ENCODE measurements at regions not wholly inside any gene's neighbourhood (a gene's known extent, or its start where the extent isn't known, plus 50 kb on each side); places are given as distances from the start of the nearest gene placed in this dataset.

- Mint-ChIP-seq H3K4me1 (peaks cover 4% of the 10 kb centered on the region), H3K27ac (peak overlapping the region in 1 of 2 donors; percentile 63), H3K27me3 (no peaks in the 10 kb centered on the region), H3K9me3 (no peaks in the 10 kb centered on the region), H3K4me3 (no peak overlapping the region)
- ATAC-seq (no peak), DNase-seq (no peak)
Measured at GRCh38 chr7:25572423-25572822, 344.1 kb upstream of the NPVF start.

GRCh38 chr7:25574828-25575227 lies 346.5 kb upstream of the NPVF start:
- Mint-ChIP-seq H3K9me3 (no peaks in the 10 kb centered on the region), H3K4me3 (no peak overlapping the region), H3K4me1 (peaks cover under 1% of the 10 kb centered on the region), H3K27me3 (no peaks in the 10 kb centered on the region), H3K27ac (no peak overlapping the region)
- DNase-seq, result no peak
- no peak for ATAC-seq

GRCh38 chr7:25575634-25576033 lies 347.3 kb upstream of the NPVF start:
- Mint-ChIP-seq H3K27ac (no peak overlapping the region), H3K4me1 (no peaks in the 10 kb centered on the region), H3K9me3 (no peaks in the 10 kb centered on the region), H3K4me3 (no peak overlapping the region), H3K27me3 (no peaks in the 10 kb centered on the region)
- ATAC-seq (no peak), DNase-seq (no peak)

GRCh38 chr7:25578991-25579777 lies 350.9 kb upstream of the NPVF start:
- Mint-ChIP-seq H3K27me3 (no peaks in the 10 kb centered on the region), H3K27ac (peak overlapping the region in 1 of 2 donors; percentile 31), H3K9me3 (no peaks in the 10 kb centered on the region), H3K4me1 (no peaks in the 10 kb centered on the region), H3K4me3 (no peak overlapping the region)
- ATAC-seq, result no peak
- DNase-seq, result no peak

GRCh38 chr7:25579778-25580075 lies 351.4 kb upstream of the NPVF start:
- DNase-seq (no peak), ATAC-seq (no peak)
- Mint-ChIP-seq H3K9me3 (no peaks in the 10 kb centered on the region), H3K4me3 (no peak overlapping the region), H3K27me3 (no peaks in the 10 kb centered on the region), H3K27ac (no peak overlapping the region), H3K4me1 (no peaks in the 10 kb centered on the region)

- ATAC-seq (no peak), DNase-seq (no peak)
- Mint-ChIP-seq H3K27ac (no peak overlapping the region), H3K4me1 (no peaks in the 10 kb centered on the region), H3K9me3 (no peaks in the 10 kb centered on the region), H3K4me3 (no peak overlapping the region), H3K27me3 (no peaks in the 10 kb centered on the region)
Measured at GRCh38 chr7:25580141-25580540, 351.9 kb upstream of the NPVF start.

GRCh38 chr7:25583621-25584020 lies 355.3 kb upstream of the NPVF start:
- no peaks in the 10 kb centered on the region for H3K9me3 Mint-ChIP-seq
- DNase-seq (no peak), ATAC-seq (no peak)
- H3K27ac Mint-ChIP-seq, result no peak overlapping the region
- H3K4me3 Mint-ChIP-seq, result no peak overlapping the region
- H3K27me3 Mint-ChIP-seq, result no peaks in the 10 kb centered on the region
- no peaks in the 10 kb centered on the region for H3K4me1 Mint-ChIP-seq

GRCh38 chr7:25584112-25584938 lies 356.0 kb upstream of the NPVF start:
- no peak for ATAC-seq
- Mint-ChIP-seq H3K27me3 (no peaks in the 10 kb centered on the region), H3K4me3 (no peak overlapping the region), H3K9me3 (no peaks in the 10 kb centered on the region), H3K27ac (peak overlapping the region in 1 of 2 donors; percentile 59), H3K4me1 (no peaks in the 10 kb centered on the region)
- DNase-seq, result no peak

- H3K9me3 Mint-ChIP-seq, result no peaks in the 10 kb centered on the region
- no peaks in the 10 kb centered on the region for H3K4me1 Mint-ChIP-seq
- ATAC-seq (no peak), DNase-seq (no peak)
- no peak overlapping the region for H3K27ac Mint-ChIP-seq
- H3K27me3 Mint-ChIP-seq, result no peaks in the 10 kb centered on the region
- H3K4me3 Mint-ChIP-seq, result no peak overlapping the region
Measured at GRCh38 chr7:25586513-25586912, 358.2 kb upstream of the NPVF start.

- Mint-ChIP-seq H3K27ac (no peak overlapping the region), H3K4me1 (peaks cover 11% of the 10 kb centered on the region), H3K4me3 (no peak overlapping the region), H3K9me3 (peaks cover 7 to 8% of the 10 kb centered on the region in 2 donors), H3K27me3 (no peaks in the 10 kb centered on the region)
- no peak for ATAC-seq
- no peak for DNase-seq
Measured at GRCh38 chr7:25594122-25594521, 365.8 kb upstream of the NPVF start.

- Mint-ChIP-seq H3K27ac (no peak overlapping the region), H3K27me3 (no peaks in the 10 kb centered on the region), H3K4me3 (no peak overlapping the region), H3K9me3 (peaks cover 7 to 8% of the 10 kb centered on the region in 2 donors), H3K4me1 (peaks cover 11% of the 10 kb centered on the region)
- ATAC-seq (no peak), DNase-seq (no peak)
Measured at GRCh38 chr7:25594728-25595127, 366.4 kb upstream of the NPVF start.

- Mint-ChIP-seq H3K27ac (no peak overlapping the region), H3K27me3 (no peaks in the 10 kb centered on the region), H3K4me1 (peaks cover 11% of the 10 kb centered on the region), H3K9me3 (peaks cover 7 to 8% of the 10 kb centered on the region in 2 donors), H3K4me3 (no peak overlapping the region)
- DNase-seq, result no peak
- no peak for ATAC-seq
Measured at GRCh38 chr7:25595996-25596395, 367.7 kb upstream of the NPVF start.

GRCh38 chr7:25596443-25596842 lies 368.2 kb upstream of the NPVF start:
- Mint-ChIP-seq H3K4me3 (no peak overlapping the region), H3K27ac (no peak overlapping the region), H3K4me1 (peaks cover 11% of the 10 kb centered on the region), H3K9me3 (peaks cover 7 to 8% of the 10 kb centered on the region in 2 donors), H3K27me3 (no peaks in the 10 kb centered on the region)
- ATAC-seq (no peak), DNase-seq (no peak)

- Mint-ChIP-seq H3K27ac (no peak overlapping the region), H3K4me3 (no peak overlapping the region), H3K27me3 (no peaks in the 10 kb centered on the region), H3K9me3 (peaks cover 7 to 8% of the 10 kb centered on the region in 2 donors), H3K4me1 (peaks cover 11% of the 10 kb centered on the region)
- ATAC-seq, result peak; percentile 64
- peak in 1 of 2 donors; percentile 12 for DNase-seq
Measured at GRCh38 chr7:25597946-25598345, 369.7 kb upstream of the NPVF start.

GRCh38 chr7:25598765-25599164 lies 370.5 kb upstream of the NPVF start:
- Mint-ChIP-seq H3K27ac (no peak overlapping the region), H3K4me1 (peaks cover 11% of the 10 kb centered on the region), H3K9me3 (peaks cover 7 to 8% of the 10 kb centered on the region in 2 donors), H3K27me3 (no peaks in the 10 kb centered on the region), H3K4me3 (no peak overlapping the region)
- DNase-seq (no peak), ATAC-seq (no peak)

- Mint-ChIP-seq H3K27ac (no peak overlapping the region), H3K4me1 (peaks cover 11% of the 10 kb centered on the region), H3K27me3 (no peaks in the 10 kb centered on the region), H3K4me3 (no peak overlapping the region), H3K9me3 (peaks cover 7 to 8% of the 10 kb centered on the region in 2 donors)
- no peak for ATAC-seq
- DNase-seq, result no peak
Measured at GRCh38 chr7:25600262-25600920, 372.1 kb upstream of the NPVF start.
